Mononuclear cell (primary cell): ENCODE measurements at regions not wholly inside any gene's neighbourhood (a gene's known extent, or its start where the extent isn't known, plus 50 kb on each side); places are given as distances from the start of the nearest gene placed in this dataset.

Source experiments
- H3K27me3 ChIP-seq: 2 replicates; pipeline ENCODE4 v1.6.0; 2011; ENCODE audit warnings: low read length, control low read depth; ENCODE audit not compliant: insufficient read depth
- H3K4me1 ChIP-seq: 2 replicates; pipeline ENCODE4 v1.5.1; 2011; ENCODE audit warnings: mild to moderate bottlenecking, low read length, control low read depth; ENCODE audit not compliant: insufficient read depth
- H3K4me3 ChIP-seq: 2 replicates; pipeline ENCODE4 v1.5.1; 2011; ENCODE audit warnings: mild to moderate bottlenecking, low read length, moderate library complexity
- H3K9me3 ChIP-seq: 2 replicates; pipeline ENCODE4 v1.5.1; 2011; ENCODE audit warnings: low read depth, mild to moderate bottlenecking, control low read depth, low read length

DNA sequence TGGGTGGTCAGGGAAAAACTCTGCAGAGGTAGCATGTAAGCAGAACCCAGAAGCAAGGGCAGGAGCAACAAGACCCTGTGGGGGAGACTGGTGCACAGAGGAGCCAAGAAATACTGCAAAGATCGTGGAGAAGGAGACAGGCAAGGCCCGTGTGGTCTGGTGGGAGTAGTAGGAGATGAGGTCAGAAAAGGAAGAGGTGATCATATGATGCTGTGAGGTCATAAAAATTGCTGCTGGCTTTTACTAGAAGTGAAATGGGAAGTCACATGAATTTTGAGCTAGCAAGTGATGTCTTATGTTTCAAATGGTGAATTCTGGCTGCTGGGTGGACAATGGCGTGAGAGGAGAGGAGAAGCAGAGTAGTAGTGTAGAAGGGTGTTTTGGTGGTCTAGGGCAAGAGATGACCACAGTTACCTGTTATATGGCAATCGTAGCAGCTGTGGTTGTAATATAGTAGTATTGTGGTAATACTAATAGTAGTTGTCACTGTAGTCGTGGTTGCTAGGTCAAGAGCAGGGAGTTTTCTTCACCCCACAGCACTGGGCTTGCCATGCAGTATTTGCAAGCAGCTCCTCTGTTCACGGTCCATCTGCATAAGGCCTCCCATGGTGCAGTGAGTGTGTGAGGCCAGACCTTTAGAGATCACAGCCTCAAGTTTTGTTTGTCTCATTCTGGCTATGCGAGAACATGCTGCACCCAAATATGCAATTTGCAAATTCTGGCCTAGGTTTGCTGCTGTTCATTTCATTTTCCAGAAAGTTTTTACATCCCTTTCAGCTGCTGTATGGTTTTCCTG, 205.0 kb downstream of the TSHZ3 start:
- H3K27me3 ChIP-seq: no peaks in the 10 kb centered on the region
- H3K4me1 ChIP-seq: no peaks in the 10 kb centered on the region
- H3K9me3 ChIP-seq: no peaks in the 10 kb centered on the region
- H3K4me3 ChIP-seq: no peak overlapping the region

- no peak overlapping the region for H3K4me3 ChIP-seq
- no peaks in the 10 kb centered on the region for H3K9me3 ChIP-seq
- H3K27me3 ChIP-seq: no peaks in the 10 kb centered on the region
Observed at GRCh38 chr19:31141301-31141700, 207.9 kb downstream of the TSHZ3 start.

GRCh38 chr19:31140717-31141116, 208.5 kb downstream of the TSHZ3 start:
- H3K9me3 ChIP-seq: no peaks in the 10 kb centered on the region
- no peaks in the 10 kb centered on the region for H3K4me1 ChIP-seq
- H3K4me3 ChIP-seq: no peak overlapping the region

More at GRCh38 chr19:31141301-31141700, 207.9 kb downstream of the TSHZ3 start:
- H3K4me1 ChIP-seq: no peaks in the 10 kb centered on the region

GRCh38 chr19:31139871-31140505, 209.2 kb downstream of the TSHZ3 start:
- H3K27me3 ChIP-seq: no peaks in the 10 kb centered on the region
- no peaks in the 10 kb centered on the region for H3K4me1 ChIP-seq
- no peak overlapping the region for H3K4me3 ChIP-seq
- H3K9me3 ChIP-seq: no peaks in the 10 kb centered on the region

More at GRCh38 chr19:31140717-31141116, 208.5 kb downstream of the TSHZ3 start:
- H3K27me3 ChIP-seq: no peaks in the 10 kb centered on the region

GRCh38 chr19:31138077-31138476, 211.2 kb downstream of the TSHZ3 start:
- Histone ChIP-seq H3K9me3 (no peaks in the 10 kb centered on the region), H3K4me1 (no peaks in the 10 kb centered on the region), H3K27me3 (no peaks in the 10 kb centered on the region), H3K4me3 (no peak overlapping the region)

- Histone ChIP-seq H3K27me3 (no peaks in the 10 kb centered on the region), H3K4me1 (no peaks in the 10 kb centered on the region), H3K4me3 (no peak overlapping the region), H3K9me3 (no peaks in the 10 kb centered on the region)
Observed at GRCh38 chr19:31135841-31136240, 213.4 kb downstream of the TSHZ3 start.

DNA sequence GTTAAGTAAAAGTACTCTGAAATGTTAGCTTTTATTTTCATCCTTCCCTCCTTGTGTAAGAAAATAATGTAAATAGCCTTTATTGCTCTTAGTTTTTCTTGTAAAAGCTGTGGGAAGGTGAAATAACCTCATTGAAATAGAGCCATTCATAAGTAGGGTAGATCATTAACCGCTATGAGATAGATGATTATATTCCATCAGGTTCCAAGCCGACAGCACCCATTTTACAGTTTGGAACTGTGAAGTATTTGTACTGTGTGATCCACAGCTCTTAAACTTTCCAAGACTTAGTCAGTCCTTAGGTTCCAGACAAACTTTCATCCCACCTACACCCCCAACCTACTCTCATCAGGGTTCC, 216.5 kb downstream of the TSHZ3 start:
- H3K27me3 ChIP-seq: no peaks in the 10 kb centered on the region
- H3K4me1 ChIP-seq: no peaks in the 10 kb centered on the region
- H3K4me3 ChIP-seq: no peak overlapping the region
- H3K9me3 ChIP-seq: no peaks in the 10 kb centered on the region

DNA sequence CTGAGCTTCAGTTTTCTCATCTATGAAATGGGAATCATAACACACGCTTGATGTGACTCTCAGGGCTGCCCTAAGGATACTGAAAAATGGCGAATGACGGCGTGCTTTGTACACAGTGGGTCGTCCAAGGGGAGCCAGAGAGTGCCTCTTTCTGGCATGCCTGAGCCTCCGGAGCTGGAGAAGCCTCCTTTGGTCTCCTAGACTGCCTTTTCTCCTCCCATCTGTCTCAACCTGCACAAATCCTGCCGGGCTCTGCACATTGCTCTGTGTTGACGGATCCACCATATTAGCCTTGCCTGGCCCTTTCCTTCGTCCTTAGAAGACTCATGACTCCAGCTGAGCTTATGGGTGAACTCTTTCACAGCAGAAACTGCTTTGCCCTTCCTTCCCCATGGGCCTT, 220.9 kb downstream of the TSHZ3 start:
- Histone ChIP-seq H3K9me3 (no peaks in the 10 kb centered on the region), H3K4me1 (no peaks in the 10 kb centered on the region), H3K4me3 (no peak overlapping the region), H3K27me3 (no peaks in the 10 kb centered on the region)

DNA sequence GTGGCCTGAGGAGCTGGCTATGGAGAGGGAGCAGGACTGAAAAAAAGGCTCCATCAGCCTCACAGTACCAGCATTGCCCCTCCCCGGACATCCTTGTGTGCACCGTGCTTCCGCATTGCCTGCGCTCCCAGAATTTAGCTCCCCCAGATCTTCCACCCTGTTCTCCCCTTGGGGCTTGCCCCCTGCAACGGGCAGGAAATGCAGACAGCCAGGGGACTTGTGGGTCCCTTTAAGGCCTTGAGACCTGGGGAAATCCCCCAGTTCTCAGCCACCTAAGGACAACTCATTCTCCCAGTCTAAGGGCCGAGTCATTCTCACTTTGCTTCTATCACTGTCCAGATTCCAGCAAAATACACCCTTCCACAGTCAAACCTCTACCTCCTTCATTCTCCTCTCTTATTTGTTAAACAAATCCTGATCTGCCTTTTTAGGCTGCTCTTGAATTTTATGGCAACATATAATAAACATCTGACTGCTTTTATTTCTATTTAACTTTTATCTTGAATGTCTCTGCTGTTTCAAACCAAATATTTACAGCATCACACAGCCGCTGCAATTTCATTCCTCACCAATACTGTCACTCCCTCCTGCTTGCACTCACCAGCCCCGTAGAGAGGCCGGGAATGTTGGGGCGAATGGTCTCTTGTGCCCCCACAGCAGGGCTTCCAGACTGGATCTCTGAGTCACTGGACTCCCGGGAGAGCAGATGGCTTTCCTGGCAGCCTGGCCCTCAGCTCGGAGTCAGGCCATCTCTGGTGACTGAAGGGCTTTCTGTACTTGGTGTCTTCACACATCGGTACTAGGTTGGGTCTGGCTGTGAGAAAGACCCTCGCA, 221.9 kb downstream of the TSHZ3 start:
- Histone ChIP-seq H3K27me3 (no peaks in the 10 kb centered on the region), H3K4me1 (no peaks in the 10 kb centered on the region), H3K9me3 (no peaks in the 10 kb centered on the region), H3K4me3 (no peak overlapping the region)

DNA sequence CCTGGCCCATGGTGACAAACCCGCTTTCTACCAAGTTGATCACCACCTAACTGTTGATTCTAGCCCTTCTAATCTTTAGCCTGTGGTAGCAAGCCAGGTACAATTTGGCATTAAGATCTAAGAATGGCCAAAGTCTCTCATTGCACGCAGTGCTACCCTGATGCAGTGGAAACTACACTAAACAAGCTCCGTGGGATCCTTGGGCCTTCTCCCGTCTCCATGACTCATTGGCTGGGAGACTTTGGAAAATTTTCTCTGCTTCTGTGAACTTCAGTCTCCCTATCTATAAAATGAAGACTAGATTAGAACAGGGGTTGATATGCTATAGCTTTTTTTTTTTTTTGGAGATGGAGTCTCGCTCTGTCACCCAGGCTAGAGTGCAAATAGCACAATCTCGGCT, 223.0 kb downstream of the TSHZ3 start:
- Histone ChIP-seq H3K4me3 (no peak overlapping the region), H3K27me3 (no peaks in the 10 kb centered on the region), H3K4me1 (no peaks in the 10 kb centered on the region), H3K9me3 (no peaks in the 10 kb centered on the region)

DNA sequence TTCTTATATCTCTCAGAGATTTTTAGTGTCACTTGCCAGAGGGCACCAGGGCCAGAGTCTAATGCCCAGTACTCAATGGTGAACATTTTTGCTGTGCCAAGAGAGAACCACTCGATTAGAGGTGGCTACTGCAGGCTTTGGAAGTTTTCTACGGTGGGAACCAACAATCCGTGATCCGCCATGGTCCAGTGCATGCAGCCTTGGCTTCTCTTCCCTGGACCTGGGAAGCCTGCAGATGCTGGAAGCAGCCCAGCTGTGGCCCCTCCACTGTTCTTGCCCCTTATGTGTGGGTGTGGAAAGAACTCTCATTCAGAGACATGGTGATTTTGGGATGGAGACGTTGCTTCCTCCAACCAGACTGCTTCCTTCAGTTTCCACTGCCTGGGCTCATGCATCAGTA, 224.2 kb downstream of the TSHZ3 start:
- H3K27me3 ChIP-seq: no peaks in the 10 kb centered on the region

GRCh38 chr19:31121501-31121900, 227.7 kb downstream of the TSHZ3 start:
- no peaks in the 10 kb centered on the region for H3K27me3 ChIP-seq
- no peaks in the 10 kb centered on the region for H3K9me3 ChIP-seq
- H3K4me3 ChIP-seq: no peak overlapping the region
- no peaks in the 10 kb centered on the region for H3K4me1 ChIP-seq

More for the DNA sequence above, 224.2 kb downstream of the TSHZ3 start:
- H3K4me3 ChIP-seq: no peak overlapping the region
- no peaks in the 10 kb centered on the region for H3K4me1 ChIP-seq
- no peaks in the 10 kb centered on the region for H3K9me3 ChIP-seq

DNA sequence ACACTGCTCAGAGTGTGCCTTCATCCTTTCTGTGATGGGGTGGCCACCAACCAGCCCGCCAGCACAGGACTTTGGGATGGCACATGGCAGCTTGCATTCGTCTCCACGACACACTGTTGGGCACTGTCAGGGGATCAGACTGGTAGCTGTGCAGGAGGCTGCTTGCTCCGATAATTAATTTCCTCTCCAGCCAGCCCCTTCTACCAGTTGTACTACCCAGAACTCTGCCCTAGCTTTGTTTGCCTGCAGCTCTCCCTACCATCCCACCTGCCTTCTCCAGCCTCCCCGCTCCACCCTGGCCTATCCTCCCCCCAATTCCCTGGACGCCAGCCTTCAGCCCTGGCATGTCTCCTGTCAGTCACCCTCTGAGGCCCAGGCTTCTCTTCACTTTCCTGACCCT, 228.3 kb downstream of the TSHZ3 start:
- Histone ChIP-seq H3K9me3 (no peaks in the 10 kb centered on the region), H3K27me3 (no peaks in the 10 kb centered on the region), H3K4me1 (no peaks in the 10 kb centered on the region), H3K4me3 (no peak overlapping the region)

- H3K9me3 ChIP-seq: no peaks in the 10 kb centered on the region
- no peak overlapping the region for H3K4me3 ChIP-seq
- H3K27me3 ChIP-seq: no peaks in the 10 kb centered on the region
Observed at GRCh38 chr19:31119951-31120690, 229.1 kb downstream of the TSHZ3 start.

DNA sequence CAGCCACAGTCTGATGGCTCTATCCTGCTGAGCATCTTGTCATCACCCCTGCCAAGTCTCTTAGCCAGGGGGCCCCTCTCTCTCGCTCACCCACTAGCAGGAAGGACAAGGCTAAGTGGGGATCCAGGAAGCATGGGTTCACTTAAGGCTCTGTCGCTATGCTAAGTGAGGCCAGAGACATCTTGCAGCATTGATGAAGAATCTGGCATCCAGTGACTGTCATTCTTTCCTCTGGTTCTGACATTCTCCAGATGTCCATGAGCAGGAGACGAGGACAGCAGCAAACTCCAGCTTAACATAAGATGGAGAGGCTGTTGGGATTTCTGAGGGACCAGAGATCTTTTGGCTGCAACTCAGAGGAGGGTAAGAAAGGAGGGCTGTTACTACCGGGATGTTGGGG, 230.2 kb downstream of the TSHZ3 start:
- H3K27me3 ChIP-seq: no peaks in the 10 kb centered on the region

More at GRCh38 chr19:31119951-31120690, 229.1 kb downstream of the TSHZ3 start:
- H3K4me1 ChIP-seq: no peaks in the 10 kb centered on the region

More for the DNA sequence above, 230.2 kb downstream of the TSHZ3 start:
- H3K9me3 ChIP-seq: no peaks in the 10 kb centered on the region
- no peaks in the 10 kb centered on the region for H3K4me1 ChIP-seq
- no peak overlapping the region for H3K4me3 ChIP-seq
